ENCODE measurements at regions not wholly inside any gene's neighbourhood (a gene's known extent, or its start where the extent isn't known, plus 50 kb on each side); places are given as distances from the start of the nearest gene placed in this dataset.
"Not testable (repeated sequence)": the region's sequence is repeated elsewhere in the genome, so short reads cannot be mapped to it uniquely, and the experiment has no call there.

GRCh38 chr16:88155681-88156080, 204.4 kb downstream of the BANP start:
- DNase-seq (ENCODE audit: low read depth in 1 of 2, low spot score in 1 of 2); in situ Hi-C loops (cut with HindIII; ENCODE audit: low pct_unique_long_range_greater_than_20kb, low sequenced_read_pairs): not testable (repeated sequence)

GRCh38 chr16:88156640-88157283, 205.5 kb downstream of the BANP start:
- in situ Hi-C loops (cut with HindIII; ENCODE audit: low pct_unique_long_range_greater_than_20kb, low sequenced_read_pairs); DNase-seq (ENCODE audit: low read depth in 1 of 2, low spot score in 1 of 2): not testable (repeated sequence)

- DNase-seq (ENCODE audit: low read depth in 1 of 2, low spot score in 1 of 2); in situ Hi-C loops (cut with HindIII; ENCODE audit: low pct_unique_long_range_greater_than_20kb, low sequenced_read_pairs): not testable (repeated sequence)
Observed at GRCh38 chr16:88157686-88158085, 206.5 kb downstream of the BANP start.

GRCh38 chr16:88158256-88159045, 207.2 kb downstream of the BANP start:
- DNase-seq (ENCODE audit: low read depth in 1 of 2, low spot score in 1 of 2); in situ Hi-C loops (cut with HindIII; ENCODE audit: low pct_unique_long_range_greater_than_20kb, low sequenced_read_pairs): not testable (repeated sequence)

- in situ Hi-C loops (cut with HindIII; ENCODE audit: low pct_unique_long_range_greater_than_20kb, low sequenced_read_pairs); DNase-seq (ENCODE audit: low read depth in 1 of 2, low spot score in 1 of 2): not testable (repeated sequence)
Observed at GRCh38 chr16:88159046-88159896, 208.0 kb downstream of the BANP start.

- in situ Hi-C loops (cut with HindIII; ENCODE audit: low pct_unique_long_range_greater_than_20kb, low sequenced_read_pairs); DNase-seq (ENCODE audit: low read depth in 1 of 2, low spot score in 1 of 2): not testable (repeated sequence)
Observed at GRCh38 chr16:88159897-88160335, 208.7 kb downstream of the BANP start.

GRCh38 chr16:88161191-88161590, 210.0 kb downstream of the BANP start:
- in situ Hi-C loops (cut with HindIII; ENCODE audit: low pct_unique_long_range_greater_than_20kb, low sequenced_read_pairs); DNase-seq (ENCODE audit: low read depth in 1 of 2, low spot score in 1 of 2): not testable (repeated sequence)

- in situ Hi-C loops (cut with HindIII; ENCODE audit: low pct_unique_long_range_greater_than_20kb, low sequenced_read_pairs); DNase-seq (ENCODE audit: low read depth in 1 of 2, low spot score in 1 of 2): not testable (repeated sequence)
Observed at GRCh38 chr16:88161623-88162275, 210.5 kb downstream of the BANP start.

- in situ Hi-C loops (cut with HindIII; ENCODE audit: low pct_unique_long_range_greater_than_20kb, low sequenced_read_pairs); DNase-seq (ENCODE audit: low read depth in 1 of 2, low spot score in 1 of 2): not testable (repeated sequence)
Observed at GRCh38 chr16:88162778-88163177, 211.5 kb downstream of the BANP start.

GRCh38 chr16:88164196-88165039, 213.2 kb downstream of the BANP start:
- in situ Hi-C loops (cut with HindIII; ENCODE audit: low pct_unique_long_range_greater_than_20kb, low sequenced_read_pairs), result not testable (repeated sequence)

GRCh38 chr16:88165040-88165544, 213.9 kb downstream of the BANP start:
- DNase-seq (ENCODE audit: low read depth in 1 of 2, low spot score in 1 of 2); in situ Hi-C loops (cut with HindIII; ENCODE audit: low pct_unique_long_range_greater_than_20kb, low sequenced_read_pairs): not testable (repeated sequence)

More at GRCh38 chr16:88164196-88165039, 213.2 kb downstream of the BANP start:
- DNase-seq (ENCODE audit: low read depth in 1 of 2, low spot score in 1 of 2), result not testable (repeated sequence)

- DNase-seq (ENCODE audit: low read depth in 1 of 2, low spot score in 1 of 2); in situ Hi-C loops (cut with HindIII; ENCODE audit: low pct_unique_long_range_greater_than_20kb, low sequenced_read_pairs): not testable (repeated sequence)
Observed at GRCh38 chr16:88165683-88166082, 214.4 kb downstream of the BANP start.

GRCh38 chr16:88166209-88166773, 215.1 kb downstream of the BANP start:
- in situ Hi-C loops (cut with HindIII; ENCODE audit: low pct_unique_long_range_greater_than_20kb, low sequenced_read_pairs); DNase-seq (ENCODE audit: low read depth in 1 of 2, low spot score in 1 of 2): not testable (repeated sequence)

- in situ Hi-C loops (cut with HindIII; ENCODE audit: low pct_unique_long_range_greater_than_20kb, low sequenced_read_pairs), result not testable (repeated sequence)
Observed at GRCh38 chr16:88167798-88168556, 214.8 kb upstream of the ZNF469 start.

GRCh38 chr16:88168557-88168949, 214.2 kb upstream of the ZNF469 start:
- in situ Hi-C loops (cut with HindIII; ENCODE audit: low pct_unique_long_range_greater_than_20kb, low sequenced_read_pairs), result not testable (repeated sequence)
- peak in 1 of 2 experiments; percentile 12 for DNase-seq (ENCODE audit: low read depth in 1 of 2, low spot score in 1 of 2)

More at GRCh38 chr16:88167798-88168556, 214.8 kb upstream of the ZNF469 start:
- not testable (repeated sequence) for DNase-seq (ENCODE audit: low read depth in 1 of 2, low spot score in 1 of 2)
